H7 (cell line): ENCODE measurements at regions not wholly inside any gene's neighbourhood (a gene's known extent, or its start where the extent isn't known, plus 50 kb on each side); places are given as distances from the start of the nearest gene placed in this dataset.
"Not testable (repeated sequence)": the region's sequence is repeated elsewhere in the genome, so short reads cannot be mapped to it uniquely, and the experiment has no call there.

ENCODE experiments used
- DNase-seq: peaks from one replicate; pipeline ENCODE4 v3.0.0; 2012
- H3K27me3 ChIP-seq: 2 replicates; pipeline ENCODE4 v1.6.0; 2011; ENCODE audit warnings: mild to moderate bottlenecking, low read length; ENCODE audit not compliant: control insufficient read depth, insufficient read depth
- H3K36me3 ChIP-seq: replicated peaks from 2 replicates; pipeline ENCODE4 v1.5.1; 2011; ENCODE audit warnings: low read length; ENCODE audit not compliant: control insufficient read depth, insufficient read depth
- H3K4me3 ChIP-seq: 2 replicates; pipeline ENCODE4 v1.5.1; 2011; ENCODE audit warnings: low read depth, mild to moderate bottlenecking, control low read depth, low read length, moderate library complexity; ENCODE audit not compliant: insufficient read depth

DNA sequence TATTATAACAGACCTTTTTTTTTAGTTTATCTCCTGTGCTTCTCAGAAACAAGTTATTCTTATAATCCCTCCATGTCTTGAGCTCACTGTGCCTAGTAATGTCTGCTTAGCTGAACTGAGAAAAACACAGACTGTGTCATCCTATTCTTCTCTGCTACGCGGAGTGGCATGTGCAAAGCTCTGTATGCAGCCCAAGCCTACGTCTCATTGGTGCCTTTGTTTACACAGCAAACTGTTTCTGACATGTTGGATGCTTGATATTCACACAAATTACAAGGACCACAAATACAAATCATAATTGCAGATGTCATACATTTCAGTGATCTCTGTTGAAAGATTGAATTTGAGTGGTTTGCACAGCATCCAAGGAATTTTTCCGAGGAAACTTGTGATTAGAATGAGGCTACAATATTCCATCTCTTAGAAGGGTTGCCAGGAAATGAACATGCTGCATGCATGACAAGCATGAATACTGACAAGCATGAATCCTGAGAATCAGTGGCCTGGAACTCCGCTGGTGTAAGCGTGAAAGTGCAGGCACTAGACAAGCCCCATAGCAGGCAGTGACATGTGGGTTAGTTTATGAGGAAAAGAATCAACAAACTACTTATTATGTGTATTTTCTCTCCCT is 128.4 kb upstream of the SGK1 start:
- Histone ChIP-seq H3K36me3 (no peaks in the 10 kb centered on the region), H3K27me3 (no peaks in the 10 kb centered on the region), H3K4me3 (no peak overlapping the region)
- DNase-seq: no peak

DNA sequence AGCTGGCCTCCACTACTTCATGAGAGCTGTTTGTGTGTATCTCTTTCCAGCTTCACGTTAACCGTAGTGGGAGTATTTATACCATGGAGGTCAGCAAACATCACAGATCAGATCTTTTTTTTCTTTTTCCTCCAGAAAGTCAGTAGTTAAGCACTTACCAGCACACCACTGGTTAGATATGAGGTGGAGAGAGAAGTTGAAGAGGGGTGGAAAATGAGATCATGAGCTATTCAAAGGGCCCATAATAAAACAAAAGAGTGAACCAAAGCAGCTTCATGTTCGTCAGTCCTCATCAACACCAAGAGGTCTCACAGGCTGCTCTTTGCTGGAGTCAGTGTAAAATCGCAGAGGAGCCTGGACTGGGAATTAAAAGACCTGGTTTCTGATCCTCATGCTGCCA is 125.1 kb upstream of the SGK1 start:
- H3K4me3 ChIP-seq: no peak overlapping the region

GRCh38 chr6:134442073-134442472 is 124.2 kb upstream of the SGK1 start:
- no peaks in the 10 kb centered on the region for H3K36me3 ChIP-seq
- no peak for DNase-seq
- H3K27me3 ChIP-seq: no peaks in the 10 kb centered on the region
- H3K4me3 ChIP-seq: no peak overlapping the region

More for the DNA sequence above, 125.1 kb upstream of the SGK1 start:
- Histone ChIP-seq H3K36me3 (no peaks in the 10 kb centered on the region), H3K27me3 (no peaks in the 10 kb centered on the region)
- no peak for DNase-seq

GRCh38 chr6:134438837-134439236 is 120.9 kb upstream of the SGK1 start:
- Histone ChIP-seq H3K4me3 (no peak overlapping the region), H3K36me3 (no peaks in the 10 kb centered on the region), H3K27me3 (no peaks in the 10 kb centered on the region)
- no peak for DNase-seq

DNA sequence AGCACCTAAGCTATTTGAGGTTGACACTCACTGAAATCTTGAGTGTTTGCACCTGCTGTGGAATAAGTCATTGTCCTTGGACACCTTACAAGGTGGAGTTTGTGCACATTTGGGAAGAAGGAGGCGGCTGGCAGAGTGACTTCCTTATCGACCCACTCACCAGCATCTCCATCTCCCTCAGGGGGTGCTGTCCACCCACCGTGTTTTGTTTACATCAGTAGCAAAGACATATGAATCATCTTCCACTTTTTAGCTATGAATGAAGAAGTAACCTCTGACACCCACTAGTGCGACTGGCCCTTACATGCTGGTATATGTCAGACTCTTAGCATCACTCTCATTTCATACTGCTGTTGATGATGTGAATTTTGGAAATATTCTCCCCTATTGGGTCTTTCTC is 119.5 kb upstream of the SGK1 start:
- no peak overlapping the region for H3K4me3 ChIP-seq
- H3K36me3 ChIP-seq: no peaks in the 10 kb centered on the region
- H3K27me3 ChIP-seq: no peaks in the 10 kb centered on the region
- DNase-seq: no peak

GRCh38 chr6:134436950-134437349 is 119.0 kb upstream of the SGK1 start:
- DNase-seq: no peak
- H3K4me3 ChIP-seq: no peak overlapping the region
- no peaks in the 10 kb centered on the region for H3K27me3 ChIP-seq
- H3K36me3 ChIP-seq: no peaks in the 10 kb centered on the region

DNA sequence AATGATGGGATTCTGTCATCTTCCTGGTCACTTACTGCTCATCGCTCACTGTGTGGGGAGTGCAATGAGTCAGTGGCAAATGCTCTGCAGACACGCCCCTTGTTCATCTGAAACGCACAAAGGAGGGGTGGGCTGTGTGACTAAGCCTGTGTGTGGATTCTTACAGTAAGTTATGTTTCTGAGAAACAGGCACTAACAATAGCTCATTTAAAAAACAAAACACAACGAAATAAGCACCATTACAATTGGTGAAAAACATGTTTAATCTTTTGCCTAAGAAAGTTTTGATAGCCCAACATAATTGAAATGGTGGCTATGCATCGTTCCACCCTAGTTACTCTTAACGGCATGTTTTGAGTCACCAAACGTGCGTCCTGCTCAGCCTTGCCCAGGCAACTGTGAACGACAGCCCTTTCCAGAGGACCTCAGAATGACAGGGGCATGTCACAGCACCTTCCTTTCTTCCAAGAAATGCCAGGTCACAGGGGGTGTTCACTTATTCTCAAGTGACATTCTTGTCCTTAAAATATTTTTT is 118.4 kb upstream of the SGK1 start:
- Histone ChIP-seq H3K27me3 (no peaks in the 10 kb centered on the region), H3K4me3 (no peak overlapping the region), H3K36me3 (no peaks in the 10 kb centered on the region)
- DNase-seq: no peak

GRCh38 chr6:134435814-134436280 is 117.9 kb upstream of the SGK1 start:
- Histone ChIP-seq H3K4me3 (no peak overlapping the region), H3K27me3 (no peaks in the 10 kb centered on the region), H3K36me3 (no peaks in the 10 kb centered on the region)
- no peak for DNase-seq

GRCh38 chr6:134434019-134434942 is 116.4 kb upstream of the SGK1 start:
- no peak for DNase-seq
- no peak overlapping the region for H3K4me3 ChIP-seq
- H3K27me3 ChIP-seq: no peaks in the 10 kb centered on the region
- no peaks in the 10 kb centered on the region for H3K36me3 ChIP-seq

- no peak for DNase-seq
- H3K36me3 ChIP-seq: no peaks in the 10 kb centered on the region
- H3K4me3 ChIP-seq: no peak overlapping the region
- H3K27me3 ChIP-seq: no peaks in the 10 kb centered on the region
These were observed 114.1 kb upstream of the SGK1 start for GRCh38 chr6:134432036-134432435.

- DNase-seq: no peak
- Histone ChIP-seq H3K27me3 (no peaks in the 10 kb centered on the region), H3K36me3 (no peaks in the 10 kb centered on the region), H3K4me3 (no peak overlapping the region)
These were observed 113.5 kb upstream of the SGK1 start for GRCh38 chr6:134431421-134431859.

GRCh38 chr6:134429861-134430380 is 112.0 kb upstream of the SGK1 start:
- DNase-seq: no peak
- H3K36me3 ChIP-seq: no peaks in the 10 kb centered on the region
- H3K4me3 ChIP-seq: no peak overlapping the region
- no peaks in the 10 kb centered on the region for H3K27me3 ChIP-seq

- DNase-seq: no peak
- no peak overlapping the region for H3K4me3 ChIP-seq
- H3K27me3 ChIP-seq: no peaks in the 10 kb centered on the region
- H3K36me3 ChIP-seq: no peaks in the 10 kb centered on the region
These were observed 109.8 kb upstream of the SGK1 start for GRCh38 chr6:134427721-134428120.

DNA sequence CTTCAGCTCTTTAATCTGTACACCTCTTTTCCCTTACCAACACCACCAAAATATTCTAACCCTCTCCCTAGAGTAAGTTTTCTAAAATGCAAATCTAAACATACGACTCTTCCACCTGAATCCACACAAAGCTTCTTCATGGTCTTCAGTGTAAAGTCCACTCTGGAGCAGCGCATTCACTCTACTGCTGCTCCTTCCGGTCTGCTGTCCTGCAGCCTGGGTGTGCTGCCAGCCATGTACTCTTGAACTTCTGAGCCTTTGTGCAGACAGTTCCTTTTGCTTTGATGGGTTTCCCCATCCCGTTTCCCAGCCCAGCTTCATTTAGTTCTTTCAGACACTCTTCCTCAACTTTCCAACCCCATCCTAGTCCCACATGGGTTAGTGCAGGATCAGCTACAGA is 108.7 kb upstream of the SGK1 start:
- no peaks in the 10 kb centered on the region for H3K36me3 ChIP-seq
- no peak overlapping the region for H3K4me3 ChIP-seq
- no peaks in the 10 kb centered on the region for H3K27me3 ChIP-seq
- DNase-seq: no peak

GRCh38 chr6:134425917-134426316 is 108.0 kb upstream of the SGK1 start:
- DNase-seq, H3K4me3 ChIP-seq, H3K36me3 ChIP-seq, H3K27me3 ChIP-seq: not testable (repeated sequence)
